GM12891 (cell line): ENCODE measurements at regions not wholly inside any gene's neighbourhood (a gene's known extent, or its start where the extent isn't known, plus 50 kb on each side); places are given as distances from the start of the nearest gene placed in this dataset.

Source experiments
- DNase-seq: peaks from one replicate; pipeline ENCODE4 v3.0.0; 2011; ENCODE audit warnings: low spot score; ENCODE audit not compliant: insufficient read length
- FAIRE-seq: peaks from 2 replicates; lab custom pipeline; 2011; peaks lifted over from hg19 to GRCh38; lab: Jason Lieb, UNC
- PAX5 ChIP-seq: IDR thresholded peaks from 2 replicates; pipeline ENCODE4 v1.6.1; 2011; ENCODE audit warnings: low read length, moderate library complexity, mild to moderate bottlenecking; ENCODE audit not compliant: insufficient read depth, severe bottlenecking
- POLR2A ChIP-seq: IDR thresholded peaks from 2 replicates; pipeline ENCODE4 v1.6.1; 2011; ENCODE audit warnings: low read depth, low read length, control low read depth
- POLR2AphosphoS5 ChIP-seq: IDR thresholded peaks from 2 replicates; pipeline ENCODE4 v1.6.1; 2011; ENCODE audit warnings: low read depth, low read length, control low read depth
- POU2F2 ChIP-seq: IDR thresholded peaks from 2 replicates; pipeline ENCODE4 v1.6.1; 2011; ENCODE audit warnings: low read depth, mild to moderate bottlenecking, control low read depth, low read length, moderate library complexity
- SPI1 ChIP-seq: IDR thresholded peaks from 2 replicates; pipeline ENCODE4 v1.6.1; 2011; ENCODE audit warnings: low read depth, low read length, control low read depth
- TAF1 ChIP-seq: IDR thresholded peaks from 2 replicates; pipeline ENCODE4 v1.6.1; 2011; ENCODE audit warnings: low read depth, low read length, control low read depth

DNA sequence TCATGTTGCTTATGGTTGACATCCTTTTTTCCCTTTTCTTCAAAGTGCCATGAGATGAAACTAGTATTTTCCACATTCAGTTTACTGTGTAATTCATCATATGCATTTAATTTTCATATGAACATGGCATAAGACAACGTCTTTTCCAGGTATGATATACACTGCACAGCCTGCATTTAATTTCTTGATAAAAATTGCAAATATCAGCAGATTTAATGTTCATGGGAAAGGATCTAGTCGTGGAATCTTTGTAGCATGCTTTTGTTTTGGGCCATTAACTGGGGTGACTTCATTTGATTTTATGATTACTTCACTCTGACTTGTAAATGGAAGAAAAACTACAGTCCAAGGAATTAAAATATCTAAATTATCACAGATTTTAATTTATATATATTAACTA is 837.3 kb downstream of the IPMK start:
- FAIRE-seq (no peak), DNase-seq (no peak)
- no peak for TF ChIP-seq POU2F2
- no peak for TF ChIP-seq TAF1
- TF ChIP-seq SPI1, result no peak
- TF ChIP-seq PAX5, result no peak
- TF ChIP-seq POLR2AphosphoS5, result no peak
- TF ChIP-seq POLR2A, result no peak

- TF ChIP-seq POLR2AphosphoS5 (no peak), POLR2A (no peak), TAF1 (no peak), PAX5 (no peak), SPI1 (no peak), POU2F2 (no peak)
- FAIRE-seq, result no peak
- no peak for DNase-seq
Measured at GRCh38 chr10:57420881-57421280, 846.8 kb downstream of the IPMK start.

DNA sequence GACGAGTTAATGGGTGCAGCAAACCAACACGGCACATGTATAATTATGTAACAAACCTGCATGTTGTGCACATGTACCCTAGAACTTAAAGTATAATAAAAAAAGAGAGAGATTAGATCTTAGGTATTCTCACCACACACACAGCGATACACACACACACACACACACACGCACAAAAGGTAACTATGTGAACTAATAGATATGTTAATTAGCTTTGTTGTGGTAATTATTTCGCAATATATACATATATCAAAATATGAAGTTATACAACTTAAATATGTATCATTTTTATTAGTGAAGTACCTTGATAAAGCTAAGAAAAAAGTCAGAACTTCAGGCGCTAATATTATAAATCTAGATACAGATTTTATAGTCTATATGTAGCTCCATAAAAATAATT is 849.2 kb downstream of the IPMK start:
- no peak for FAIRE-seq
- no peak for DNase-seq
- TF ChIP-seq POU2F2 (no peak), SPI1 (no peak), PAX5 (no peak), POLR2A (no peak), TAF1 (no peak), POLR2AphosphoS5 (no peak)

- no peak for DNase-seq
- FAIRE-seq, result no peak
Measured at GRCh38 chr10:57395923-57396322, 871.8 kb downstream of the IPMK start.

DNA sequence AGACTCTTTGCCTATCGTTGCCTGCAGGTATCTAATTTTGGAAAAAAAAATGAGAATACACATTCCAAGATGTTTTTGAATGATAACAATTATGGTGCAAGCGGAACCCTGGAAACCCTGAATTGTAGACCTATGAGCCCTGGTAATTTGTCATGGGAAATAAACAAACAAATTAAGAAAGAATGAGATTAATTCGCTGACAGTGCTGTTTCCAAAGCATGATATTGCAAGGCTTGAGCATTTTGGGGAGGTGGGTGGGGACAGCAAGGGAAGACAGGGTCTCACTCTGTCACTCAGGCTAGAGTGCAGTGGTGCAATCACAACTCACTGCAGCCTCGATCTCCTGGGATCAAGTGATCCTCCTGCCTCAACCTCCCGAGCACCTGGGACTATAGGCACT is 900.3 kb downstream of the IPMK start:
- TF ChIP-seq TAF1, result no peak
- no peak for FAIRE-seq
- DNase-seq, result no peak

More at GRCh38 chr10:57395923-57396322, 871.8 kb downstream of the IPMK start:
- TF ChIP-seq SPI1, result no peak
- TF ChIP-seq POLR2AphosphoS5, result no peak
- no peak for TF ChIP-seq POU2F2
- no peak for TF ChIP-seq TAF1
- TF ChIP-seq POLR2A, result no peak
- no peak for TF ChIP-seq PAX5

DNA sequence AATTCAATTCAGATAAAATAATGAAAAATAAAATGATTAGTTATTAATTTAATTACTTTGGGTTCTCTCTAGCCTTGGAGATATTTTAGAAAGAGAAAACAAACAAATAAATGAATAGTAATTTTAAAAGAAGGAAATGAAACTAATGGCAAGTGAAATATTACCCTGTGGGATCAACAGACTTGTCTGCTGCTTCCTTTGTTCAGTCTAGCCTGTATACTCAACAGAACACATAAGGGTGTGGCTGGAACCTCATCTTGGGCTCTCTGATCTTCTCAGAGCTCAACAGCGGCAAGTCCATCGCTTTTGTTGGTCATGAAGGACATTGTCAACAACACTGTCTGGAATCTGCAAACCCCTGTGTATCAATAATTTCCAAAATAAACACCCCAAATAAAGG is 904.9 kb downstream of the IPMK start:
- FAIRE-seq (no peak), DNase-seq (no peak)
- TF ChIP-seq POU2F2 (no peak), POLR2A (no peak)

- no peak for TF ChIP-seq PAX5
- no peak for TF ChIP-seq POLR2A
- TF ChIP-seq POU2F2, result no peak
- no peak for TF ChIP-seq POLR2AphosphoS5
- TF ChIP-seq SPI1, result no peak
- no peak for TF ChIP-seq TAF1
- no peak for DNase-seq
- FAIRE-seq, result no peak
Measured at GRCh38 chr10:57353403-57354003, 914.2 kb downstream of the IPMK start.

- FAIRE-seq, result no peak
- TF ChIP-seq POLR2AphosphoS5 (no peak), PAX5 (no peak), SPI1 (no peak), POLR2A (no peak), TAF1 (no peak), POU2F2 (no peak)
- no peak for DNase-seq
Measured at GRCh38 chr10:57351076-57351475, 916.6 kb downstream of the IPMK start.

- no peak for TF ChIP-seq TAF1
- no peak for TF ChIP-seq POLR2A
- TF ChIP-seq PAX5, result no peak
- TF ChIP-seq POLR2AphosphoS5, result no peak
- no peak for TF ChIP-seq SPI1
- no peak for TF ChIP-seq POU2F2
- DNase-seq (no peak), FAIRE-seq (no peak)
Measured at GRCh38 chr10:57341294-57341693, 926.4 kb downstream of the IPMK start.

DNA sequence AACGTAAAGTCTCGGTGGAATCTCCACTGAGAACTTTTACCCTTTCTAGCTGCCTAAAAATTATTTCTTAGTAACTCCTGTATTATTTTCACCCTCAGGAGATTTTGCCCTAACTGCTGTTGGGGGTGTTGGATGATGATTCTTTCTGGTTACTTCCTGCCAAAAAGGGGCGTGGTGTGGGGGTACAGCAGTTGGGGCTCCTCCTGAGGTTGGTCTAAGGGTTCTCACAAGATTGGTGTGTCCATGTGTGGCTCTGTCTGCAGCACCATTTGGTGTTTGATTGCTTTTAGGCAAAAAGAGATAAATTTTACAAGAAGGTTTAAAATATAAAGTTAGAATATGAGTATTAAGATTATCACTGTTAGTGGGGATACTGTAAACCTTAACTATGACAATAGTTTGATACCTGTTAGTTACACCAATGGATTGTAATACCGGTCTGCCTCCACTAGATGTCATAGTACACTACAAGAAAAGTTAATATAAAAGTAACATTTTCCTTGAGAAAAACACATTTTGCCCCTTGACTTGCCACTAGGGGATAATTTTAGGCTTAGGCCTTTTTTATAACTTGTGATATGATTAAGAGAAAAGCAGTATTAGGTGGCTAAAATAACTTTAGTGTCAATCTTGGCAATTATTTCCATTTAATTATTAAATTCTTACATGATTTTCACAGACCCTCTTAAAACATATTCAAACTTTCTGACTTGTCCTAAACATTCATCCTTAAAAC is 928.7 kb downstream of the IPMK start:
- peak; percentile 8 for DNase-seq
- no peak for FAIRE-seq
- TF ChIP-seq TAF1, result no peak
- TF ChIP-seq PAX5, result no peak
